Fibroblast of skin of right biceps (primary cell): ENCODE measurements at regions not wholly inside any gene's neighbourhood (a gene's known extent, or its start where the extent isn't known, plus 50 kb on each side); places are given as distances from the start of the nearest gene placed in this dataset.
A peak's percentile ranks its signal among the peaks of the same experiment; 100 is the strongest.
"Not testable (repeated sequence)": the region's sequence is repeated elsewhere in the genome, so short reads cannot be mapped to it uniquely, and the experiment has no call there.

ENCODE experiments used
- DNase-seq: peaks from one replicate; pipeline ENCODE4 v3.0.0-alpha.2; 2013

GRCh38 chr14:46596236-46596635 is 55.3 kb downstream of the RPL10L start:
- peak; percentile 0 for DNase-seq

DNA sequence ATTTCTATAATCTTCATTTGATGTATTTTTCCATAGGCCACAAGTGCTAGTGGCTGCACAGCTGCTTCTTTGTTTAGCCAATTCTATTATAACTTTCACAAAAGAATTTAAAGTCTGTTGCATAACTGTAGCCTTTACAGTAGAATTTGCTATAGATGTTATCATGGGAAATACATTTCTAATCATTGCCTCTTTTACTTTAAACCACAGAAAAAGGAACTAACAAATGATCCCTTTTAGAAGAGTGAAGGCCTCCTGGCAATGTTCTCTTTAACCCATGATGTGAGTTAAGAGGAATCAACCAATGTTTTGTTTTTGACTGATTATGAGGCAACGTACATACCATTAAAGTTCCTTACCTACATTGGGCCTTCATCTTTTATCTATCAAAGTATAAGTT is 68.8 kb downstream of the RPL10L start:
- no peak for DNase-seq

DNA sequence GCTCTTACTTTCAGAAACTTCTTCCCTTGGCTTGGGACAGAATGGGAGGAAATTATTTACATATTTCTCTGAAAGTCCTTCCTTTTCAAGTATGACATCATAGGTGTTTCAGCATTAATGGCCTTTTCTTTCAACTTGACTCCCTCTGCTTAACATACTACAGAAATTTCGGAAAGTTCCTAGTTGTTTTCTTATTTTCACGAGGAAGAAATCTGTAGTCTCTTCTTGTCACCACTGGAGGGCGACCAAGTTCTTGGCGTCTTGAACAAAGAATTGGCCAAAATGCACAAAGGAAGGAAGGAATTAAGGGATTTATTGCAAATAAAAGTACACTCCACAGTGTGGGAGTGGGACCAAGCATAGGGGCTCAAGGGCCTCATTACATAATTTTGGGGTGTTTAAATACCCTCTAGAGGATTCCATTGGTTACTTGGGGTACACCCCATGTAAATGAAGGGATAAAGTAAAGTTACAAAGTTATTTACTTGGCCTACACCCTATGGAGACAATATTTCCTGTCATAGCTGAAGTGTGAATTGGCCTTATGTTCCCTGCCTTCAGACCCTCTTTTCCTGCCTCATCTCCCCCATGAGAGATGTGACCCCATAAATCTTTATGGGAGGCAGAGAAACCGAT is 70.4 kb downstream of the RPL10L start:
- DNase-seq: peak; percentile 18

DNA sequence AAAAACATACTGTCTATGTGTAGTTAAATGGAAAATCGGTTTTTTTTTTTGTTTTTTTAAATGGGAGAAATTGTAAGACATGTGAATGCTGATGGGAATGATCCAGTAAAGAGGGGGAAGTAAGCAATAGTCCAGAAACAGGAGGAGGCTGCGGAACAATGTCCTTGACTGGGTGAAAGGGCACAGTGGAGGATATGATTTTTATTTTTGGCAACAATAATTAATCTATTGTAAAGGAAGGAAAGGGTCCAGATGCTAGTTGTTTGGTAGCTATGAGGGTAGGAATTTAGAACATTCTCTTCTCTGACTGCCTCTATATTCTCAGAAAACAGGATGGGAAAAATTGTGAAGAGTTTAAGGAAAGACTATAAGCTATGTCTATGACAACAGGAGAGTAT is 76.6 kb downstream of the RPL10L start:
- DNase-seq: no peak

- DNase-seq: peak; percentile 19
Measured at GRCh38 chr14:46574221-46574977, 77.2 kb downstream of the RPL10L start.

DNA sequence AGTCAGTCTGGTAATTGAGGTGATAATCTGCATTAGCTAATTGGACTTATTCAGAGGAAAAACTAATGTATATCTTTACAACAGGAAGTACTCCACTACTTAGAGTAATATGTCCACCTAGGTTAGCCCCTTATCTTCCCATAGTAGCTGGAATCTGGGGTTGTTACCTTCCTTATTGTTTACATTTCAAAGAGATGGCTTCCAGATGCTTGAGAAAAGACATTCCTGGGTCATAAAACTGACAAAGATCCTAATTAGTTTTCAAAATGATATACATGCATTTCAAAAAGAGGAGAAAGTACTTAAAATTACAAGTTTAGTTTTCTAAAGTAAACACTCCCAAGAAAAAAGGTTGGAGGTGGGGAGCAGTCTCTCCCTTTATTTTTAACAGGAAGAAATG is 78.1 kb downstream of the RPL10L start:
- no peak for DNase-seq

DNA sequence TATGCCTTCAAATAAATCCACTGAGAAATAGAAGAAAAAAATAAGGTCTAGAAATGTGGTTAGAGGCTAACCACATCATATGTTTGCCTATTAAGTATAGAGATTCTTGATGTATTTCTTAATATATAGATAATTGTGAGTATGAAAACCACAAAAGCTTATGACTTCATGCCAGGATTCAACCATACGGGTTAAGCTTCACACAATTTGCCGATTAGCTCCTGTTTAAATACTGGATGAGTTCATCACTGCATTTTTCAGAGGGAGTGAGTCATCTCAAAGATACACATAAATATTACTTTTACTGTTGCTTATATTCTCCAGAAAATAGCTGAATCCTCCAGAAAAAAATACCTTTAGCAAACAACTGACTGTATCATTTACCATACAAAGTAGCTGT is 79.6 kb downstream of the RPL10L start:
- DNase-seq: peak; percentile 79

DNA sequence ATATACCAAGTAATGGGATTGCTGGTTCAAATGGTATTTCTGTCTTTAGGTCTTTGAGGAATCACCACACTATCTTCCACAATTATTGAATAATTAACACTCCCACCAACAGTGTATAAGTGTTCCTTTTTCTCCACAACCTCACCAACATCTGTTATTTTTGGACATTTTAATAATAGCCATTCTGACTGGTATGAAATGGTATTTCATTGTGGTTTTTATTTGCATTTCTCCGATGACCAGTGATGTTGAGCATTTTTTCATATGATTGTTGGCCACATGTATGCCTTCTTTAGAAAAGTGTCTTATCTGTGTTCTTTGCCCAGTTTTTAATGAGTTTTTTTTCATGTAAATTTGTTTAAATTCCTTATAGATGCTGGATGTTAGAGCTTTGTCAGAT is 83.4 kb downstream of the RPL10L start:
- not testable (repeated sequence) for DNase-seq

GRCh38 chr14:46550836-46551235 is 100.7 kb downstream of the RPL10L start:
- DNase-seq: no peak

DNA sequence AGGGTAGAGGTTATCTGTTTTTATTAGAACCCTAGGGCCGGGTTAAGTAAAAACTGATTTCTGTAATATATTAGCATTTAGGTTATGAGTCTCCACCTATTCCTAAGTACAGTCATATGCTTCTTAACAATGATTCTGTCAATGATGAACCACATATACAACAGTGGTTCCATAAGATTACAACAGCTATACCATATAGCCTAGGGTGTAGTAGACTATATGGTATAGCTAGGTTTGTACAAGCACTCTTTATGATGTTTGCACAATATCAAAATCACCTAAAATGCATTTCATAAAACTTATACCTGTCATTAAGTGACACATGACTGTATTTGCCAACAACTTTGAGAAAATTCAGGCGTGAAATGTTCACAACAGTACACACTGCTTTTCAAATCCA is 110.6 kb downstream of the RPL10L start:
- DNase-seq: no peak

DNA sequence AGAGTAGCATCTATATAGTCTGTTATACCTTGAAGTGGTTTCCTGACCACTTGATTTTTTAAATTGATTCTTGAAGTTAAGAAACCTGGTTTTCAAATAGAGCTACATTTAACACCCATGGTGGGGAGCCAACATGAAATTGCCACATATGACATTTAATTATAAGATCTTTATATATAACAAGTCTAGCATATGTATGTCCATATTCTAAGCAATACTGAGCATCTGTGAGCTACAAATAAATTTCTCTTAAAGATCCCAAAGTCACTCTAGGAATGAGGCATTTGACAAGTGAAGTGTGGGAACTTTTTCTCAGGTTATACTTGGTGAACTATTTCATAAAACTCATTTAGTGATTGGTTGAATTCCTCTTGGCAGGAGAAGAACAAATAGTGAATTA is 132.5 kb downstream of the RPL10L start:
- DNase-seq: no peak

DNA sequence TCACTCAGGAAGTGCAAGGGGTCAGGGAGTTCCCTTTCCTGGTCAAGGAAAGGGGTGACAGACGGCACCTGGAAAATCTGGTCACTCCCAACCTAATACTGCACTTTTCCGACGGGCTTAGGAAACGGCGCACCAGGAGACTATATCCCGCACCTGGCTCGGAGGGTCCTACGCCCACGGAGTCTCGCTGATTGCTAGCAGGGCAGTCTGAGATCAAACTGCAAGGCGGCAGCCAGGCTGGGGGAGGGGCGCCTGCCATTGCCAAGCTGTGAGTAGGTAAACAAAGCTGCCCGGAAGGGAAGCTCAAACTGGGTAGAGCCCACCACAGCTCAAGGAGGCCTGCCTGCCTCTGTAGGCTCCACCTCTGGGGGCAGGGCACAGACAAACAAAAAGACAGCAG is 142.8 kb downstream of the RPL10L start:
- not testable (repeated sequence) for DNase-seq

DNA sequence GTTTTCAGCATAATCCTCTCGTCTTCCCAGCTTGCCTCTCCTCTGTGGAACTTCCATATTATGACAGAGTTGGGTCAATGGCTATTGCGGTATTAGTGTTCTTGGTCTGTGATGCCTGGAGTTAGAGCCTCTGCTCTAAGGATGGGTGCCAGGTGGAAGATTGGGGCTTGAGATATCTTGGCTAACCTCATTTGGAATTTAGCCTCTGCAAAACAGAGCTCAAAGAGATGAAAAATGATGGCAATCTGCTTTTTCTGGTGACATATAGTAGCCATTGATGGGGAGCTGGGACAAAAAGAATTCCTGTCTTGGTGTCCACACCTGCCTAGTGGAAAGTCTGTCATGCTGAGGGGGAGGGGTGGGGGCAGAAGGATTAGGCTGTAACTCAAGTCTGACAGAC is 152.1 kb downstream of the RPL10L start:
- no peak for DNase-seq

DNA sequence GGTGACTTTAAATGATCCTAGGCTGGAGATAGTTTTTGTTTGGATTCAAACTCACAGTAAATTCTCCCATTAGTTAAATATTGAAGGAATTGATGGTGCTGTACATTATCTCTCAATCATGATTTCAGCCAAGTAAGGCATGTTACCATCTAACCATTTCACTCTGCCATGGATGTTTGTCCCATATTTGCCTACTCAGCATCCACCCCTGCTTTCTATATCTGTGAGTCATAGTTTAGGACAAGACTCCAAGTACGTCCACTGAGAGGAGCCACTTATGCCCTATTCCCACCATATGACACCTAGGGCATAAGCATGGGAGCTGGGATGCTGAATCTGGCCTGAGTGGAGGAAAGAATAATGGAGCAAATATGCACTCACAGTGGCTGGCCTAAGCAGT is 155.2 kb downstream of the RPL10L start:
- DNase-seq: no peak

- no peak for DNase-seq
Measured at GRCh38 chr14:46490238-46490685, 161.3 kb downstream of the RPL10L start.

- DNase-seq: no peak
Measured at GRCh38 chr14:46488374-46488773, 163.2 kb downstream of the RPL10L start.

- no peak for DNase-seq
Measured at GRCh38 chr14:46487582-46488350, 163.8 kb downstream of the RPL10L start.

DNA sequence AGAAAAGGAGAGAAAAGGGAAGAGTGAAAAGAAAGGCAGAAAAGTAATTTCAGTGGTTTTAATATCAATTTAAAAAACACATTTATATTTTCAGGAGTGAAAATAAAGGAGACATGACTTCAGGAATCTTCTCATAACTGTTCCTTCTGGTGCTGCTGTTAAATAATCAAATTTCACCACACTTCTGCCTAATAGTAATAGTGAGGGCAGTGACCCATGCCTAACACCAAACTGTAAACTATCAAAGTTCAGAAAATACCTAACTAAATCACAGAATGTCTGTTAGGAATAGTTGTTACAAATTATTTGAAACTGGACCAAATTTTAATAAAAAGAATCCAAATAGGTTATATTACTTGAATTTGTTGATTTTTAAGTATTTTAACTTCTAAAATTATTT is 169.4 kb downstream of the RPL10L start:
- DNase-seq: no peak

- no peak for DNase-seq
Measured at GRCh38 chr14:46480817-46481216, 170.8 kb downstream of the RPL10L start.

GRCh38 chr14:46472261-46472660 is 179.3 kb downstream of the RPL10L start:
- no peak for DNase-seq

DNA sequence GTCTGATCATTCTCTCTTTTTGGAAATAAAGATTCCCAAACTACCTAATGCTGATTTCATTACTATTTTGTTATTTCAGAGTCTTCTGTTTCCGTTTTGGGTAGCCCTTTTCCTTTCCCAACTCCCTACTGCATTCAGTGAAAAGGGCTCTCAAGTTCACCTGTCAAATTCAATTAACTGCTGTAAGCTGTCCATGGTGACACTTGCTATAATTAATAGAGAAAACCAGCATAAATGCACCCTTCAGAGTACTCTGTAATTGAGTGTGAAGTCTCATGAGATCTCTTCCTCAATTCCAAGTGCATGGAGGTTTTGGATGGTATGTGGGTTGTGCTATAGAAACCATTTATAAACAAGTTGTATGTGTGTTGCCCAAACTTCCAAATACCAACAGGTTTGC is 187.2 kb downstream of the RPL10L start:
- no peak for DNase-seq

- DNase-seq: no peak
Measured at GRCh38 chr14:46451800-46452199, 199.8 kb downstream of the RPL10L start.

DNA sequence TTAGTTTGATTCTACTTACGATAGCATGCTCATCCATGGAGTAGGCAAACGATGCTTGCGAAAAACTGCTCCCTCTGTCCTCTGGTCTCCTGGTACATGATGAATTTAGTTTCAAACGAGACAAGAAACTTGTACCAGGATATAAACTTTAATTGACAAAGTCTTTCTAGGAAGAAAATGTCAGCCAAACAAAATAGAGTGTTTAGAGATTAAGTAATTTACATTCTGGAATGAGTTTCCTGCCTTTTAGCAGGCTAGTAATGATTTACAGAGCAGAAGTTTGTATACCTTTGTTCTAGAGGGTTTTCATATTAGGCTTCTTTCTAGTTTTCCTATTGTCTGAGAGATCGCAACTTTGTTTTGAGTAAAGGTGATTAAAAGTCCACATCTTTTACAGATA is 206.9 kb downstream of the RPL10L start:
- no peak for DNase-seq

GRCh38 chr14:46433381-46433780 is 218.2 kb downstream of the RPL10L start:
- no peak for DNase-seq
